Epithelial cell of proximal tubule (primary cell): ENCODE measurements at regions not wholly inside any gene's neighbourhood (a gene's known extent, or its start where the extent isn't known, plus 50 kb on each side); places are given as distances from the start of the nearest gene placed in this dataset.
A peak's percentile ranks its signal among the peaks of the same experiment; 100 is the strongest.

ENCODE experiments used
- DNase-seq: peaks from one replicate; pipeline ENCODE4 v3.0.0-alpha.2; 2011; ENCODE audit warnings: low read depth
- H3K4me3 ChIP-seq: 2 replicates; pipeline ENCODE4 v1.5.1; 2011; ENCODE audit warnings: low read depth, mild to moderate bottlenecking, low read length
- CTCF ChIP-seq: conservative IDR thresholded peaks from 2 replicates; pipeline ENCODE4 v1.5.1; 2012; ENCODE audit warnings: low read depth, mild to moderate bottlenecking, low read length

- TF ChIP-seq CTCF = no peak
Measured at GRCh38 chr4:73348185-73348584, 55.9 kb upstream of the ALB start.

GRCh38 chr4:73347497-73347896 lies 56.6 kb upstream of the ALB start:
- H3K4me3 ChIP-seq = no peak overlapping the region
- no peak for TF ChIP-seq CTCF
- DNase-seq = no peak

More at GRCh38 chr4:73348185-73348584, 55.9 kb upstream of the ALB start:
- DNase-seq = no peak
- H3K4me3 ChIP-seq = no peak overlapping the region

- no peak for TF ChIP-seq CTCF
- DNase-seq = peak; percentile 61
Measured at GRCh38 chr4:73345399-73345975, 58.6 kb upstream of the ALB start.

GRCh38 chr4:73344106-73344505 lies 60.0 kb upstream of the ALB start:
- H3K4me3 ChIP-seq = no peak overlapping the region
- no peak for DNase-seq
- no peak for TF ChIP-seq CTCF

More at GRCh38 chr4:73345399-73345975, 58.6 kb upstream of the ALB start:
- no peak overlapping the region for H3K4me3 ChIP-seq

GRCh38 chr4:73343432-73343831 lies 60.7 kb upstream of the ALB start:
- DNase-seq = no peak
- no peak for TF ChIP-seq CTCF

GRCh38 chr4:73341454-73341853 lies 62.6 kb upstream of the ALB start:
- TF ChIP-seq CTCF = peak; percentile 93
- peak; percentile 43 for DNase-seq
- no peak overlapping the region for H3K4me3 ChIP-seq

More at GRCh38 chr4:73343432-73343831, 60.7 kb upstream of the ALB start:
- no peak overlapping the region for H3K4me3 ChIP-seq

GRCh38 chr4:73340917-73341316 lies 63.2 kb upstream of the ALB start:
- no peak overlapping the region for H3K4me3 ChIP-seq
- no peak for TF ChIP-seq CTCF
- DNase-seq = no peak
